ENCODE measurements at regions not wholly inside any gene's neighbourhood (a gene's known extent, or its start where the extent isn't known, plus 50 kb on each side); places are given as distances from the start of the nearest gene placed in this dataset.

GRCh38 chr9:29981013-29981412, 2403.4 kb upstream of the ACO1 start:
- H3K27me3 ChIP-seq (ENCODE audit: control insufficient read depth, insufficient read depth, low read length): no peaks in the 10 kb centered on the region
- DNase-seq (ENCODE audit: low read depth): no peak
- no peaks in the 10 kb centered on the region for H3K36me3 ChIP-seq (ENCODE audit: control insufficient read depth, insufficient read depth, low read length)
- no peak overlapping the region for H3K4me3 ChIP-seq (ENCODE audit: low read depth, low read length)
- TF ChIP-seq CTCF (IDR thresholded peaks at IDR 0.05; ENCODE audit: insufficient read depth, low read length, poor library complexity, severe bottlenecking): no peak

- DNase-seq (ENCODE audit: low read depth): no peak
- Histone ChIP-seq H3K4me3 (ENCODE audit: low read depth, low read length) (no peak overlapping the region), H3K36me3 (ENCODE audit: control insufficient read depth, insufficient read depth, low read length) (no peaks in the 10 kb centered on the region), H3K27me3 (ENCODE audit: control insufficient read depth, insufficient read depth, low read length) (no peaks in the 10 kb centered on the region)
- TF ChIP-seq CTCF (IDR thresholded peaks at IDR 0.05; ENCODE audit: insufficient read depth, low read length, poor library complexity, severe bottlenecking): no peak
These were observed 2384.8 kb upstream of the ACO1 start for GRCh38 chr9:29999645-30000044.

GRCh38 chr9:30010691-30011090, 2373.8 kb upstream of the ACO1 start:
- no peaks in the 10 kb centered on the region for H3K36me3 ChIP-seq (ENCODE audit: control insufficient read depth, insufficient read depth, low read length)
- no peaks in the 10 kb centered on the region for H3K27me3 ChIP-seq (ENCODE audit: control insufficient read depth, insufficient read depth, low read length)
- no peak for TF ChIP-seq CTCF (IDR thresholded peaks at IDR 0.05; ENCODE audit: insufficient read depth, low read length, poor library complexity, severe bottlenecking)
- no peak overlapping the region for H3K4me3 ChIP-seq (ENCODE audit: low read depth, low read length)
- DNase-seq (ENCODE audit: low read depth): no peak

GRCh38 chr9:30012622-30013021, 2371.8 kb upstream of the ACO1 start:
- DNase-seq (ENCODE audit: low read depth): no peak
- Histone ChIP-seq H3K36me3 (ENCODE audit: control insufficient read depth, insufficient read depth, low read length) (no peaks in the 10 kb centered on the region), H3K27me3 (ENCODE audit: control insufficient read depth, insufficient read depth, low read length) (no peaks in the 10 kb centered on the region), H3K4me3 (ENCODE audit: low read depth, low read length) (no peak overlapping the region)
- TF ChIP-seq CTCF (IDR thresholded peaks at IDR 0.05; ENCODE audit: insufficient read depth, low read length, poor library complexity, severe bottlenecking): no peak

GRCh38 chr9:30015073-30015472, 2369.4 kb upstream of the ACO1 start:
- H3K36me3 ChIP-seq (ENCODE audit: control insufficient read depth, insufficient read depth, low read length): no peaks in the 10 kb centered on the region
- no peak overlapping the region for H3K4me3 ChIP-seq (ENCODE audit: low read depth, low read length)
- DNase-seq (ENCODE audit: low read depth): no peak
- no peak for TF ChIP-seq CTCF (IDR thresholded peaks at IDR 0.05; ENCODE audit: insufficient read depth, low read length, poor library complexity, severe bottlenecking)
- H3K27me3 ChIP-seq (ENCODE audit: control insufficient read depth, insufficient read depth, low read length): no peaks in the 10 kb centered on the region

GRCh38 chr9:30020161-30020560, 2364.3 kb upstream of the ACO1 start:
- H3K27me3 ChIP-seq (ENCODE audit: control insufficient read depth, insufficient read depth, low read length): no peaks in the 10 kb centered on the region
- no peaks in the 10 kb centered on the region for H3K36me3 ChIP-seq (ENCODE audit: control insufficient read depth, insufficient read depth, low read length)
- no peak for DNase-seq (ENCODE audit: low read depth)
- H3K4me3 ChIP-seq (ENCODE audit: low read depth, low read length): no peak overlapping the region
- no peak for TF ChIP-seq CTCF (IDR thresholded peaks at IDR 0.05; ENCODE audit: insufficient read depth, low read length, poor library complexity, severe bottlenecking)

All from kidney epithelial cell (primary cell).